Testis (tissue), 2 donors: ENCODE measurements at regions not wholly inside any gene's neighbourhood (a gene's known extent, or its start where the extent isn't known, plus 50 kb on each side); places are given as distances from the start of the nearest gene placed in this dataset.

ENCODE experiments used
- CTCF ChIP-seq, 3 experiments: fragments of 450-650 bp in 2 of 3; fragments of 200-600 bp in 1 of 3; sonication (generic) in 1 of 3; IDR thresholded peaks; one replicate each; pipeline ENCODE4 v1.5.1; 2016 to 2019; ENCODE audit warnings: antibody characterized with exemption in 3 of 3, mild to moderate bottlenecking in 2 of 3, moderate library complexity in 1 of 3
- POLR2A ChIP-seq: fragments of 450-650 bp; IDR thresholded peaks from one replicate; pipeline ENCODE4 v1.6.1; 2017; ENCODE audit warnings: antibody characterized with exemption, mild to moderate bottlenecking, moderate library complexity

DNA sequence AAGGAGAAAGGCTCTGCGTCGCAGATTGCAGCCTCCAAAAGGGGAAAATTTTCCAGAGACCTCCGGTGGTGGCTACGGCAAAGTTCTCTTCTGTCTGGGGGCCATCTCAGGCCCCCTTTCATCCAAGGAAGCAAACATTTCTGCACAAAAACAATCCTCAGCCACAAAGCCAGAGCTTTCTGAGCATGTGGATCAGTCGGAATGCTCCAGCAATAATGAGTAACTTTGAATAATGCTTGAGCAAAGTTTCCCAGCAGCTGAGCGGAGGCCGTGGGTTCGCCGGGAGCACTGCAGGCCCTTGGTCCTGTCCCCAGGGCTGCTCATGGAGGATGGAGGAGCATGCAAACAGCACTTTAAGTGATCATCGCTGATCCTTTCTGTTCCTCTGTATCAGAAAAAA lies 60.2 kb upstream of the UNC5A start:
- TF ChIP-seq CTCF (IDR thresholded peaks at IDR 0.05): no peak
- TF ChIP-seq POLR2A: no peak
